GM19467 (cell line): ENCODE measurements at regions not wholly inside any gene's neighbourhood (a gene's known extent, or its start where the extent isn't known, plus 50 kb on each side); places are given as distances from the start of the nearest gene placed in this dataset.

Source experiments
- ATAC-seq: cut with Tn5 transposase; IDR thresholded peaks from one replicate; pipeline ENCODE4 v1.9.1; 2021; ENCODE audit warnings: mild to moderate bottlenecking, moderate library complexity; ENCODE audit not compliant: unreplicated experiment

DNA sequence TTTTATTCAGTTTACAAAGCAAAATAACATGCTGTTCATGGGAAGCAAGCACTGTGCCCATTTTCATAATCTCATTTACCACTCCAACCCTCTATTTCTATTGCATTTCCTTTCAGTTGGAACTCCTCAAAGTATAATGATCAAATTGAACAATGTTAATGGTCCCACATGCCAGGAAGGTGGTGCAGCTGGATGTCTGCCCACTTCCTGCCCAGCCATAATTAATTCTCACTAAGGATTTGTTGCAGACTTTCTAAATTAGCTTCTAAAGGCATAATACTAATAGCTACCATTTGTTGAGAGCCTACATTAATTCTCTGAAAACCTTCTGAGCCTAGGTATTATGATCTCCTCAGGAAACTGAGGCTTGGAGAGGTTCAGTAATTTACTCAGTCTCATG is 316.1 kb upstream of the TPM1 start:
- no peak for ATAC-seq

DNA sequence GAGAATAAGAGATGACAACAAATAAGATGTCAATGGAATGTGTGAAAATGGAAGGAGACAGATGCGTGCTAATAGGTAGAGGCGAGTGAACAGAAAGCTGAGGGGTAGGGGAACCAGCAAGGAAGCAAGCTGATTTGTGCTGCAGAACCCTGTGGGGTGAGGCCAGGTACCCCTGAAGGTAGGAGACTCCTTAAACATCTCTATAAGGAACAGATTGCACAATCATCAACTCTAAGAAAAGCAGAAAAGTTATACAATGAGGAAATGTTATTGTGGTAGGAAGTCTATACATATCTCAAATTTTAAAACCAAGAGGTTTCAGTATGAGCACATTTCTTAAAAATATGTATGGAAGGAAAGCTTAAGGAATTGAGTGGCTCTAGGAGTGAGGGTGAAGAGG is 315.0 kb upstream of the TPM1 start:
- ATAC-seq = no peak

DNA sequence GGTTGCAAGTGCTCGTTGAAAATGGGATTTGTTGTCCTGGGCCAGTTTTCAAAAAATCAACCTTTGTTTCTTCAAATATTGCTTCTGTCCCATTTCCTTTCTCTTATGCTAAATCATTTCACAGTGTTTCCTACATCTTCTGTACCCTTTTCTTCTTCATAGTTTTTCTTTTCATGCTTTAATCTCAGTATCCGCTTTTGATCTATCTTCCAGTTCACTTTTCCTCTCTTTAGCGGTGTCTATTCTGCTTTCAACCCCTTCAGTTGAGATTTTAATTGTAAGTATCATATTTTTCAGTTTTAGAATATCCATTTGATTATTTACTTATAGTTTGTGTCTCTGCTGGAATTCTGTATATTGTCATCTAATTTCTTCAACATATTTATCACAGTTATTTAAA is 311.7 kb upstream of the TPM1 start:
- ATAC-seq = no peak

DNA sequence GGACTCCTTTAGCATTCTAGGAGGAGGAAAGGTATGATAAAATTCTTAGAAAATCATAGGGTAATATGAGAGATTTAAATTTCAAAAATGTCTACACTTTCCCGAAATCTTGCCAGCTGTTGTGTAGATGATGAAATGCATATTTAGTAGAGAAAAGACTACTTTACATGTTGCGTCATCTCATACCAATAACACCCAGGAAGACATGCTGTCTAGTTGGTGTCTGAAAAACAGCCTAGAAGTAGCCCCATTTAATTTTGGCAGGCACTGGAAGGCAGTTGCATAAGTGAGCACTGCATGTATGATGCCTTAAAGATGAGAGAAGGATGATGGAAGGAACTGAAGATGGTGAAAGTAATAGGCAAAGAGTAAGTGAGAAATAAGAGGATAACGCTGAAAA is 310.5 kb upstream of the TPM1 start:
- ATAC-seq = no peak

GRCh38 chr15:62734706-62735105 is 307.8 kb upstream of the TPM1 start:
- ATAC-seq = no peak

DNA sequence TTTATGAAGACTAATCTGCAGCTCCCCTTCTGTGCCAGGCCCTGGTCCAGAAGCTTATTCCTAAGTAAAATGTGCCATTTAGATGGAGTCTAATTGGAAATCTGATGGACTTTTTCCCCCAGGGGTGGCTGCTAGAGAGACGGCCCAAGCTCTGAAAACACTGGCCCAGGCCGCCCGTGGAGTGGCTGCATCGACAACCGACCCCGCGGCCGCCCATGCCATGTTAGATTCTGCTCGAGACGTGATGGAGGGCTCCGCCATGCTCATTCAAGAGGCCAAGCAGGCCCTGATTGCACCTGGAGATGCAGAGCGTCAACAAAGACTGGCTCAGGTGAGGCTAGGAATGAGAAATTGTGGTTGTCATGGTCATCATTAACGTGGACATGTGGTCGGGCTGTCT is 305.8 kb upstream of the TPM1 start:
- ATAC-seq = no peak

GRCh38 chr15:62737551-62737950 is 305.0 kb upstream of the TPM1 start:
- ATAC-seq = no peak

DNA sequence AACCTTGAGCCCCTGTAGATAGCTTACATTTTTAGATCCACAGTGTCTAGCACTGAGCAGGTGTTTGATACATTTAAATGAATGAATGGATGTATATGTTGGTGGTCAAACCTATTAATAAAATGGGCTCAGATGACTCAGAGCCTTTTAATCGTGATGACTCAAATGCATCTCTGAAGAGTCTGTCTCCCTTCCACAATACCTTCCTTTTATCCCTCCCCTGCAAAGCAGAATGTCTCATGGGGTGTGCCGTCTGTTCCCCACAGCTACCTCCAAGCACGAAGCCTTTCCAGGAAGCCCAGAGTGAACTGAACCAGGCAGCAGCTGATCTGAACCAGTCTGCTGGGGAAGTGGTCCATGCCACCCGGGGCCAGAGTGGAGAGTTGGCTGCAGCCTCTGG is 303.5 kb upstream of the TPM1 start:
- ATAC-seq = no peak

DNA sequence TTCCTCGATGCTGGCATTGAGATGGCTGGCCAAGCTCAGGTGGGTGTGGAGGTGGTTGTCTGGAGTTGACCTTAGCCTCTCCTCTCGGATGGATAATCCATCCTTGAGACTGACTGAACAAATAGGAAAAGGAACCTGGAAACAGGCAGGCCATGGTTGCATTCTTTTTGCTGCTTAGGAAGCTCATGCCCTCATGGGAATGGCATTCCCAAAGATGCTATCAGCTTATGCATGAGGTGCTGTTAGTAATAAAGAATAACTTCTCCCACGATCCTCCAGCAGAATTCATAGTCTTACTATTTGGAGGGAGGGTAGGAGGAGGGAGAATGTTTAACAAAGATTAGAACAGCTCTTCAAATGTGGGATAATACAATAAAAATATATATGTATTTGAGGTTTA is 303.0 kb upstream of the TPM1 start:
- ATAC-seq = no peak

DNA sequence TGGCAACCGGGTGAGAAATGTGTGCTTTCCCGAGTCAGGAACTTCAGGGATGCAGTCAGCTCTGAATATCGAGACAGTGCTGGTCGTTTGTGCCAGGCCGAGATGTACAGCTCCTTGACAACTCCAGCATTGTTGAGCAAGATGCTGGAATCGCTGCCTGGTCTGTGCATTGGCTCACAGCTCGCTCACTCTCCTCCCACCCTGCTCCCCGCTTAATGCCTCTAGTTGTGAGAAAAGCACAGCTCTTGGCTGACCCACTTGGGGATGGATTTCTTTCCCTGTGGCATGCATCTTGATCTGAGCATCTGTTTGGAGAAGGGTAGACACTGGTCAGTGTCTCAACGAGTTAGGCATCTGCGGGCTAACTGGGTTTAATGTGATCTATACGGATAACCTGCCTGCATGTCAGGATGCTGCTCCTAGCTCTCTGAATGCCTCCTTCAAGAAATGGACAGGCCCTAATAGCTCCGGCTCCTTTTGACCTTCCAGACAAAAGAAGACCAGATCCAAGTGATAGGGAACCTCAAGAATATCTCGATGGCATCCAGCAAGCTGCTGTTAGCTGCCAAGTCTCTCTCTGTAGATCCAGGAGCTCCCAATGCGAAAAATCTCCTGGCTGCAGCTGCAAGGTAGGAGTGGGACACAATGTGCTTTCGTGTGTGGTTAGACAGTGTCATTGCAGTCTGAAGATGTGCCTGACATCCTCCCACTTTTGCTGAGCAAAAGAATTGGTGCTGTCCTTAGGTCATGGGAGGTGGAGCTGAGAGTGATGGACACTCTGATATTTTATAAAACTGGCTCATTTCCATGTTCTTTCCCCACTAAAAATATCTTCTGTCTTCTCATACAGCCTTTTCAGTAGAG is 302.2 kb upstream of the TPM1 start:
- no peak for ATAC-seq

DNA sequence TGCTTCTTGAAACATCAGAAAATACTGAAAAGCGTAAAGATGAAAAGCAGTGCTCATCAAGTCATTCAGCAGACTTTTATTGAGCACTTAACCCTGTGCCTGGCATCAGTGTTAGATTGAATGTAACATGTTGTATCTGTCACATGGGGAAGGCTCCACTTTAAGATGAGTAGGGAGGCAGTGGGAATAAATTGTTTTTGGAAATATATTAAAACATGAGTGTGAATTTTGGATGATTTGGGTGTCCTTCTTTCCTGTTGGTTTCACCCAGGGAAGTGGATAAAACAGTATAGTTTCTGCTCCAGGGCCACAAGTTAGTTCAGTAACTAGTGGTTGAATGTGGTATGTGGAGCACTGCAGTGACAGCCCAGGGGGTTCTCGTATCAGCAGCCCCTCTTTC is 301.4 kb upstream of the TPM1 start:
- no peak for ATAC-seq

DNA sequence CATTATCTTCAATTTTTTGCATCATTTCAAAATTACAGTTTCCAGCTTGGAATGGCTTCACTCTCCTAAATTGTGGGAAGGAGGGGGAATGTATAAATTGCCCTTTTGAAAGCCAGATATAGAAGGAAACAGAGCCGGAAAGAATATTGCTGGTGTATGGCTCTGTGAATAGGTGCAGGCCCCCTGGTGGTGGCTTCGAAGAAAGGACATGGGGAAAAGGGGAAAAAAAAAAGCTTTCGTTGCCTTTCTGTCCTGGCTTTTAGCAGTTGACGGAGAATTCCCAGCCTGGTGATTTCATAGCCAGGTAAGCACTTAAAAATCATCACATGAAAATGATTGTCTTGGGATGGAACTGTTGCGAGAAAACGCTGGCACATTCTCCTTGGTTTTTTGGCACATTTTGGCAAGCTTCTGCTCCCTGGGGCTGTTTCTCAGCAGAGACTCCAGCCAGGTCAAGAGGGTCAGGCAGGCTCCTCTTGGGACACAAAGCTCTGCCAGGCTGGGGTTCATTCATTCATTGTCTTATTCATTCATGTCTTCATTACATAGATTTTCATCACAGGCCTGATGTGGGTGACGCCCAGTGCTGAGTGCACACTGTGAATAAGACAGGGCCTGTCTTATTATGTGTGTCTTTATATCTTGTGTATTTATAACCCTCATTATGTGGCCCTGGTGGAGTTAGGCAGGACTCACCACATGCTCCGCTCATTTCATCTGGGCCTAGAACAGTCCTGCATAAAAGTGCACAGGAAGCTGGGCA is 300.0 kb upstream of the TPM1 start:
- ATAC-seq = no peak

- no peak for ATAC-seq
Measured at GRCh38 chr15:62745621-62746225, 296.8 kb upstream of the TPM1 start.

DNA sequence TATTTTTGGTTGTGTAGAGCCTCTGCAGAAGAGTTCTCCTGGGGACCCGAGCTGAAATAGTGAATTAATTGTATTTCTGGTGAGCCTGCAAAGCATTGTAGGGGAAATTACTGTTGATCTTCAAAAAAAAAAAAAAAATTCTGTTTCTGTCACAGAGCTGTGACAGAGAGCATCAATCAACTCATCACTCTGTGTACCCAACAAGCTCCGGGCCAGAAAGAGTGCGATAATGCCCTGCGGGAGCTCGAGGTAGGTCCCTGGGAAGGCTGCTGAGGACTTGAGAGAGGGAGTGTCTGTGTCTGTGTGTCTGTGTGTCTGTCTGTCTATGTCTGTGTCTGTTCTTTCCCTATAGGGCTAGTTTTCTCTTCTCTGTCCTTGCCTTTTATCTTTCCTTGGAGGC is 294.4 kb upstream of the TPM1 start:
- ATAC-seq = no peak

DNA sequence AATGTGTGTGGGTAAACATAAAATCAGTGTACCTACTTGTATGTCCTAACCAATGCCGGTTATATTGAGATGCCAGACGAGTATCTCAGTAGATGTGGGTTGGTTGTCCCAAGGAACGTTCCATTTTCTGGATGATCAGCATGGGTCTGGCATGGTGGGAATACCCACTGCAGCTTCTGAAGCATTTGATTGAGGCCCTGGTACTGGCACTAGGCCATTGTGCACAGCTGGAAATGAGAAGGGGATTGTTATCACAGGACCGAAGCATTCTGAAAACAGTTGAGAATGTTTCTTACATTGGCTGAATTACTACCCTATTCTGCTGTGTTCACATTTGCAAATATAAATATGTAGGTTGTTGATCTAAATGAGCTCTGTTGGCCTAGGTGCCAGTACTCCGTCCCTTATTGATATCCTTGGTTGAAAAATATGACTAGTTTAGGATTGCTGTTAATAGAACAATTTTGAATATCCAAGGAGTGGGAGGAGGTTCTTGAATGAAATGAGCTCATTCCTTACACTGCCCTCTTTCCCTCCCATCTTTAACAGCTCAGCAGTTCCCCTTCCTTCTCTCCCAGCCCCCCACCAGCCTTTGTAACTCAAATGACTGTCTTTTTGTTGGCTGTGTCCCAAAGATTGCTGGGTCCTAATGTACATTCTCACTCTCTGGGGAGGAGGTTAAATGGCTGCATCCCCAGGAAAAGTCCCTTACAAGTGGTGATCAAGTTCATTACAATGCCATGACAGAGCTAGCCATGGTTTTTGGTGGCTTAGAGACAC is 293.3 kb upstream of the TPM1 start:
- no peak for ATAC-seq

- no peak for ATAC-seq
Measured at GRCh38 chr15:62750471-62750870, 292.1 kb upstream of the TPM1 start.

GRCh38 chr15:62752657-62753517 is 289.7 kb upstream of the TPM1 start:
- no peak for ATAC-seq

- no peak for ATAC-seq
Measured at GRCh38 chr15:62753518-62754221, 288.9 kb upstream of the TPM1 start.

DNA sequence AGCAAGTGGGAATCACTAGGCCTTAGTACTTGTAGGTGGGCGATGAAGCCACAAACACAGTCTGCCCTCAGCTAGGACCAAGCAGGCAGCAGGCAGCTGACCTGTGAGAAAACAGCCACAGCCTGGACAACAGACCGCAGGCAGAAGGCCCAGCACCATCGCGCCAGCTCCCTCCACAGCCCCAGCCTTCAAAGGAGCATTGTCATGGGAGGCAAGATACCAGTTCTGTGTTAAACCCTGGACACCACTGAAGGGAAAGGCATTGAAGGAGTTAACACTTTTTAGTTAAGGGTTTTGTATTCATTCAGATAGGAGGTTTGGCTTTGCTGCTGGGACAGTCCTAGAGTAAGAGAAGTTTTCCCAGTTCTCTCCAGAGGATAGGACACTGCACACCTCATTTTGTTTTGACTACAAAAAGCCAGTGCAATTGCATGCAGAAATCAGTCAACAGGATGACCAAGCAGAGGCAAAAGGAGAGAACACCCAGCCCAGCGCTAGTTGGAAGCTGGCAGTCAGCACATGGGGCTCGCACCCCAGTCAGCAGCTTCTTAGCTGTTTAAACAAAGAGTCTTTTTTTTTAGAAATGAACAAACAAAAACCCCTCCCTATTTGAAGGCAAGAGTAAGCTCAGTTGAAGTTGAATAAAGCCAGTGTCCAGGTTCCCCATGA is 286.1 kb upstream of the TPM1 start:
- ATAC-seq = no peak
